ENCODE measurements at regions not wholly inside any gene's neighbourhood (a gene's known extent, or its start where the extent isn't known, plus 50 kb on each side); places are given as distances from the start of the nearest gene placed in this dataset.

- Histone ChIP-seq H2AFZ (ENCODE audit: low read length) (no peak overlapping the region), H4K8ac (ENCODE audit: extremely low read depth, insufficient read depth, low read length) (no peak overlapping the region), H4K5ac (ENCODE audit: insufficient read length, low read depth, low read length) (no peak overlapping the region), H3K9ac (replicated peaks in 1 of 4; ENCODE audit: extremely low read depth in 1 of 4, low read depth in 3 of 4, low read length in 3 of 4) (no peak overlapping the region), H3K27me3 (replicated peaks in 1 of 4; ENCODE audit: control insufficient read depth in 3 of 4, extremely low read depth in 1 of 4, insufficient read depth in 3 of 4, low read length in 3 of 4) (no peaks in the 10 kb centered on the region), H3K56ac (replicated peaks; ENCODE audit: insufficient read length, low read depth, low read length) (no peak overlapping the region), H3K4me1 (replicated peaks in 1 of 4; ENCODE audit: control insufficient read depth in 3 of 4, insufficient read depth in 4 of 4, low read length in 3 of 4) (no peaks in the 10 kb centered on the region), H3K36me3 (ENCODE audit: control insufficient read depth in 2 of 4, insufficient read depth in 4 of 4, low read length in 3 of 4) (no peaks in the 10 kb centered on the region), H2BK15ac (ENCODE audit: low read length) (no peak overlapping the region), H3K23ac (ENCODE audit: insufficient read length) (no peak overlapping the region), H3K9me3 (ENCODE audit: insufficient read depth in 2 of 2, low read depth in 1 of 2, low read length in 1 of 2) (no peaks in the 10 kb centered on the region), H2BK20ac (ENCODE audit: low read length) (no peak overlapping the region), H3K4me2 (ENCODE audit: insufficient read depth in 1 of 2, low read depth in 2 of 2, low read length in 2 of 2) (no peak overlapping the region), H3K79me2 (ENCODE audit: control insufficient read depth in 1 of 2, insufficient read depth in 2 of 2, low read length in 2 of 2) (no peaks in the 10 kb centered on the region), H3K79me1 (ENCODE audit: low read depth, low read length) (no peaks in the 10 kb centered on the region), H3K4me3 (ENCODE audit: extremely low read depth in 1 of 4, insufficient read depth in 2 of 4, low read depth in 3 of 4, low read length in 4 of 4) (no peak overlapping the region), H3K27ac (ENCODE audit: low read depth, low read length) (no peak overlapping the region), H2BK120ac (replicated peaks; ENCODE audit: low read depth, low read length) (no peak overlapping the region), H4K20me1 (replicated peaks in 1 of 2; ENCODE audit: control insufficient read depth in 1 of 2, insufficient read depth in 2 of 2, low read length in 2 of 2) (no peaks in the 10 kb centered on the region), H3K14ac (ENCODE audit: insufficient read length) (no peak overlapping the region), H2AK5ac (ENCODE audit: low read depth, low read length) (no peak overlapping the region), H3K23me2 (ENCODE audit: low read depth, low read length) (0 out of 2 replicates have a peak, but pooled peaks cover 3% of the 10 kb centered on the region), H3K4ac (replicated peaks; ENCODE audit: insufficient read length, low read depth, low read length) (no peak overlapping the region), H3K18ac (ENCODE audit: extremely low read depth, low read length) (no peak overlapping the region), H2BK12ac (ENCODE audit: low read depth, low read length) (no peak overlapping the region), H2BK5ac (ENCODE audit: low read depth, low read length) (no peak overlapping the region), H4K91ac (replicated peaks; ENCODE audit: insufficient read length, low read length) (no peak overlapping the region)
- 86% methylated on average over 2 of the region's 2 CpGs; no CpG with 5 or more reads in 1 of the 2 experiments for WGBS, 2 experiments (ENCODE audit: extremely low coverage in 1 of 2, insufficient coverage in 1 of 2, insufficient read length in 1 of 2, insufficient replicate concordance in 2 of 2, low coverage in 1 of 2, low lambda C conversion rate in 2 of 2, missing lambda C conversion rate in 1 of 2)
- ChIA-PET CTCF (ENCODE audit: partially characterized antibody) (interaction anchor here (0.6 to 1.2 kb wide), 2 partner anchors 16 to 645 kb away, joined by 3 read pairs; no protein-coding TSS in a partner anchor), POLR2A (ENCODE audit: partially characterized antibody) (no interaction called here)
- FAIRE-seq = no peak
- no peak for DNase-seq (ENCODE audit: low read depth in 1 of 2, low spot score in 2 of 2)
- TF ChIP-seq TBP (IDR thresholded peaks at IDR 0.05; ENCODE audit: low read depth, low read length) (no peak), CTBP2 (IDR thresholded peaks at IDR 0.05; ENCODE audit: borderline replicate concordance, insufficient read depth, insufficient read length, low read length) (no peak), CHD1 (IDR thresholded peaks at IDR 0.05; ENCODE audit: low read depth, low read length) (no peak), EP300 (IDR thresholded peaks at IDR 0.05; ENCODE audit: borderline replicate concordance in 1 of 2, low read depth in 2 of 2, low read length in 2 of 2) (no peak), SIRT6 (IDR thresholded peaks at IDR 0.05; ENCODE audit: low read length) (no peak), CBX5 (IDR thresholded peaks at IDR 0.05; ENCODE audit: low read depth, low read length) (no peak), BRCA1 (IDR thresholded peaks at IDR 0.05; ENCODE audit: low read depth, low read length) (no peak), ZNF274 (IDR thresholded peaks at IDR 0.05; ENCODE audit: borderline replicate concordance, extremely low read depth, low read length) (no peak), HDAC6 (IDR thresholded peaks at IDR 0.05; ENCODE audit: low read depth, low read length) (no peak), HDAC2 (IDR thresholded peaks at IDR 0.05; ENCODE audit: borderline replicate concordance in 1 of 2, low read depth in 2 of 2, low read length in 2 of 2) (no peak), TAF1 (IDR thresholded peaks at IDR 0.05; ENCODE audit: low read depth, low read length) (no peak), USF2 (IDR thresholded peaks at IDR 0.05; ENCODE audit: low read length) (no peak)
- TF ChIP-seq, protein P1, sequence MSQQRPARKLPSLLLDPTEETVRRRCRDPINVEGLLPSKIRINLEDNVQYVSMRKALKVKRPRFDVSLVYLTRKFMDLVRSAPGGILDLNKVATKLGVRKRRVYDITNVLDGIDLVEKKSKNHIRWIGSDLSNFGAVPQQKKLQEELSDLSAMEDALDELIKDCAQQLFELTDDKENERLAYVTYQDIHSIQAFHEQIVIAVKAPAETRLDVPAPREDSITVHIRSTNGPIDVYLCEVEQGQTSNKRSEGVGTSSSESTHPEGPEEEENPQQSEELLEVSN (IDR thresholded peaks at IDR 0.05) = no peak
These were observed 592.3 kb downstream of the FGF9 start for GRCh38 chr13:22263185-22263584.
